Urothelium cell line (cell line): ENCODE measurements at regions not wholly inside any gene's neighbourhood (a gene's known extent, or its start where the extent isn't known, plus 50 kb on each side); places are given as distances from the start of the nearest gene placed in this dataset.
A peak's percentile ranks its signal among the peaks of the same experiment; 100 is the strongest.
"Not testable (repeated sequence)": the region's sequence is repeated elsewhere in the genome, so short reads cannot be mapped to it uniquely, and the experiment has no call there.

ENCODE experiments used
- DNase-seq: peaks from one replicate; pipeline ENCODE4 v3.0.0; 2011; ENCODE audit warnings: low spot score, mixed read lengths
- FAIRE-seq: peaks from 2 replicates; lab custom pipeline; 2011; peaks lifted over from hg19 to GRCh38; lab: Jason Lieb, UNC

DNA sequence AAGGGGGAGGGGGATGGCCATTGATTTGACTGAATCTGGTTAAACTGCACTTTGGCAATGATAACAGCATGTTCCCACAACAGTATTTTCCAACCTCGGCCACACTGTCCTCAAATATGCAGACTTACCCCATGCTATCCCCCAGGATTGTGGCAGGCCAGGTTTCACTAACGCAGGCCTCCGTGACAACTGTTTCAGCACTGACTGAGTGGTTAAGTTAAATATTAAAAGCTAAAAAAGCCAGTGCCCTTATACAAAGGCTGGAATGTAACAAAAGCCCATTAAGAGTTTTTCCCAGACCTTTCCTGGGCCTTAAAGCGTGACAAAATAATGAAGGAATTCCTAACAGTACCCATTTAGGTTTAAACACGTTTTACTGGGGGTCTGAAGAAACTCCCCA lies 202.9 kb downstream of the USP25 start:
- FAIRE-seq (no peak), DNase-seq (no peak)

DNA sequence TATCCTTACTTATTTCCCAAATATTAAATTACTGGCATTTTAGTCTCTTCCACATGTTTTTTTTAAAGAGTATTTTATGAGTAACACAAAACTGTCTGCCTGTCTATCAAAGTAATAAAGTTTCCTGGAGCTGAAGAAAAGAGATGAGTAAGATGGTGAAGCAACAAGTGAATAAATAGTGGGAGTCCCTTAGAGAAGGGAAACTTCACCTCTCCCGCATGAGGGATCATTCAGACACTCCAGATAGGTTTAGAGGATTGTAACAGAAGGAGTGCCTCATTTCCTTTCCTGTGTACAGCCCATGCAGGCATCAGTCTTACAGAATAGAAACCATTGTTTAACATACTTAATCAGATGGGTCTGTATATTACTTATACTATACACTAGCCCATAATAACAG lies 205.7 kb downstream of the USP25 start:
- FAIRE-seq (no peak), DNase-seq (no peak)

DNA sequence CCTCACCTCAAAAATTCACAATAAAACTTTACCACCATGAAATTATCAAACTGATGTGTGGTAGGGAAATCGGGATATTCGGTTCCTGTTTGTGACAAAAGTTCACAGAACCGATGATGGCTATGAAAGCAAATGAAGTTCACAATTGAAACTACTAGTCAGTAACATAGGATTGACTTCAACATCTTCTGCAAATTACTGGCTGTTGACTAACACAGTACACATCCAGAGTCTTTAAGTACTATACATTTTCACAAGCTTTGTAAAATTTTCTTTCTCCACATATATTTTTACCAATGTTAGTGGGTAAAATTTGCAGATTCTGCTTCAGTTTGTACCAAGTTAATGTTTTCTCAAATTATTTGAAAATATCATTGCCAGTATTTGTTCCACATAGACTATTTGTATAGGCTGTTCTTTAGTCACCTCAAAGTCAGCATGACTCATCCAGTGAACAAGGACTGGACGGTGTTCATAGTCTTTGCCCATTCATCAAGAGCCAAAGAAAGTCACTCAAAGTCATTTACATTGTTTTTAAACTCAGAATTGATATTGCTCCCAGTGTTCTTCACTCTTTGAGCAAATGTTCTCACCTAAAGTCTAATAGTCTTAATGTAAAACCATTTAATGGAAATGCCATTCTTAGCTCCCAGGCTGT lies 213.4 kb downstream of the USP25 start:
- FAIRE-seq, result no peak
- DNase-seq, result no peak

DNA sequence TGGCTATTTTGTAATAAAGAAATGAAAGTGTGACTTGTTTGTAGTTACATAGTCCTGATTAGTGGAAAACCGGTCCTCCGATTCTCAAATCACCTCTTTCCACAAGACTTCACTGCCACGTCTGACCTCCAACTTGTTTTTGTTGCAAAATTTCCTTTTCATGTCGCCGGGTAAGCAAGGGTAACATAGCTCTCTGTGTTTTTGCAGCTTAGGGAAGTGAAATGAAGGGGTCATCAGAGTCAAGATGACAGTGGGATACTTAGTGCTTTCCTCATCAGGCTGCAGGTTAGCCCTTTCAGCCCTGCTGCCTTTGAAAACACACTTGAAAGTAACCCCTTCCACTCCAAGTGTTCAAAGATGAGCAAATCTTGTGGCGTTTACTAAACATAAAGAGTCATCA lies 217.9 kb downstream of the USP25 start:
- DNase-seq (no peak), FAIRE-seq (no peak)

DNA sequence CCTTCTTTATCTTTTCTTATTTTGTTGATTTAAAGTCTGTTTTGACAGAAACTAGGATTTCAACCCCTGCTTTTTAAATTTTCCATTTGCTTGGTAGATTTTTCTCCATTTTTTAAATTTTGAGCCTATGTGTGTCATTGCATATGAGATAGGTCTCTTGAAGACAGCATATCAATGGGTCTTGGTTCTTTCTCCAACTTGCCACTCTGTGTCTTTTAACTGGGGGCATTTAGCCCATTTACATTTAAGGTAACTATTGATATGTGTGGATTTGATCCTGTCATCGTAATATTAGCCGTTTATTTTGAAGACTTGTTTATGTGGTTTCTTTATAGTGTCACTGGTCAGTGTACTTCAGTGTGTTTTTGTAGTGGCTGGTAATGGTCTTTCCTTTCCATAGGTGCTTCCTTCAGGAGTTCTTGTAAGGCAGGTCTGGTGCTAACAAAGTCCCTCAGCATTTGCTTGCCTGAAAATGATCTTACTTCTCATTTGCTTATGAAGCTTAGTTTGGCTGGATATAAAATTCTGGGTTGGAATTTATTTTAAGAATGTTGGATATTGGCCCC lies 223.9 kb downstream of the USP25 start:
- FAIRE-seq, result no peak

DNA sequence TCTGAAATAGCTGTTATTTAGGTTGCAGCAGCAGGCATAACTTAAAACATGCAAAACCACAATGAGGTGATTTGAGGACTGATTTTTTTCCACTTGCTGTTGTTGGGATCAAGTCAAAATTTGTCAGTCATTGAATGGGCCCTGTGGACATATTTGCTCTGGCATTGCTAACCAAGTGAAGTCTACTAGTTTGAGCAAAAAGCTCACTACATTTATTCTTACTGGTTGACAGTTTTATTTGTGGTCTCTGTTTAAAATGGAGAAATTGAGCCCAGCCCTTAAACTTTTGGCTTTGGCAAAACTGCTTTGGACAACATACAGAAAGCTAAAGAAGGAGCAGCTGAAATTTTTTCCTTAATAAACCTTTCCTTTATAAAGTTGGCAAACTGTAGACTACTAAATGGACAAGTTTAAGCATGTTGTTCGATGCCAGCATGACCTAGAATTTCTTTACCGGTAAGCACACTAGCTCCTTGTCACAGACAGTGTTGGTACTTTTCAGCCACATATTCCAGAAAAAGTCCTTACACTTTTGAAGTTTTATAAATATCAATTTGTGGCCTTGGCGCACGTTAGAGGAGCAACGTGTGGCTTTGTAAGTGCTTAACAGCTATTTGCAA lies 234.6 kb downstream of the USP25 start:
- FAIRE-seq (no peak), DNase-seq (no peak)

More for the DNA sequence above, 223.9 kb downstream of the USP25 start:
- DNase-seq, result no peak

DNA sequence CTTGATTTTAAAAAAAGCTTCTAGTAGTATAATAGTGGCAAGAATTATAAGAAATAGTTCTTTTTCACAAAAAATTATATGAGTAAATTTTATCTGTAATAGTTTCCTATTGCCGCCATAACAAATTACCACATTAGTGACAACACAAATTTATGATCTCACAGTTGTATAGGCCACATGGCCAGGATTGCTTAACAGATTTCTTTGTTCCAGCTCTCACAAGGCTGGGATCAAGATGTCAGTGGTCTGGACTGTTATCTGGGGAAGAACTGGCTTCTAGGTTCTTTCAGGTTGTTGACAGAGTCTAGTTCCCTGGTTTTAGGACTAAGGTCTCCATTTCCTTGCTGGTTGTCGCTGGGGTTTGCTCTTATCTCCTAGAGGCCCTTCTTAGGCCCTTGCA lies 236.4 kb downstream of the USP25 start:
- DNase-seq (no peak), FAIRE-seq (no peak)

DNA sequence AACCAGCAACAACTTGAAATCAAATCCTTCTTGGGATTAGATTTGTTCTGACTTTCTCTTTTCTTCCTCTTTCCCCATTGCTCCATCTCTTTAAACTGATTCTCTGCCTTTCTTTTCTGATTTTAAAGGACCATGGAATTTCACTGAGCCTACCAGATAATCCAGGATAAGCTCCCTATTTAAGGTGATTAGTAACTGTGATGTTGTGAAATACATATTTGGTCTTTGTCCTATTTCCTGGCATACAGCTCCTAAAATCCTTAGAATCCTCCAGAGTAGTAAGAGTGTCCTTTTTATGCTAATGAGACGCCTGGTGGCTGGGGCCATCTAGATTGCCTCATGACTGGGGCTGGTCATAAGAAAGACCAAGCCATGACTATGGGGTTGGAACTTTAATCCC lies 236.9 kb downstream of the USP25 start:
- FAIRE-seq (no peak), DNase-seq (no peak)

DNA sequence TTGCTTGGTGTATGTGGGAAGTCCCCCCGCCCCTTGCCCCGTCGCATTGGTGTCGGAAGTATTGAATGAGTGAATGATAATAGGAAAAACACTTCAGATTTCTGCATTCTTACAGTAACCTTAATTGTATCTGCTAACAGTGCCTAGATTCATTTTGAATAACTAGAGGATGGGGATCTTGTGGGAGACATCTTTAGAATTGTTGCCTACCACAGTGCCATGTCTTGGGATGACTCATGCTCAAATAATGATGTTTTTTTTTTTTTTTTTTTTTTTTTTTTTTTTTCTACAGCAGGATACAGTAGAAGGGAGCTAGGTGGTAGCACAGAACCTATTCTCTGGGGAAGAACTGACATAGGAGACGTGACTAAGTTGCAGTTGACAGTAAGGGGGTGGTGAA lies 237.9 kb downstream of the USP25 start:
- FAIRE-seq, result no peak
- DNase-seq, result peak; percentile 77

DNA sequence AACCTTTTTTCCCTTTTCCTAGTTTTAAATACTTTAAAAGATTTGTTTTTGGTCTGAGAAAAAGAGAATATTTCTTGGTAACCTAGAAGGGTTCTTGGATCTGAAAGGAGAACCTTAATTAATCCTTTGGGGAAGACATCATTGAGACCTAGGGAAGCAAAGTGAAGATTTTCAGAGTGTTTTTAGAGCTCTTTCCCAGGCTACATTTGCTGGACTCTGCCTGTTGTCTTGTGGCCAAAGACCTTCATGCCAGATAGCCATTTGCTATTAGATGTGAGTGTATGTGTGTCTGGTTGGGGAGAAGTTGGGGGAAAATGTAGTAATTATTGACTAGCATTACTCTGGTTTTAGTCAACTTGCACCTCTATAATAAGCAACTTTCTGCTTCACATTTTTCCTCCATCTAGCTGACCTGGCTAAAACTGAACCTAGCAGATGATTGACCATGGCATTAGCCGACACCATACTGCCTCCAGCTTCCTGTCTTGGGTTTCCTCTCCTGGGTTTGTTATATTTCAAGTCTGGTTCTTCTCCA lies 239.1 kb downstream of the USP25 start:
- peak; percentile 42 for FAIRE-seq

DNA sequence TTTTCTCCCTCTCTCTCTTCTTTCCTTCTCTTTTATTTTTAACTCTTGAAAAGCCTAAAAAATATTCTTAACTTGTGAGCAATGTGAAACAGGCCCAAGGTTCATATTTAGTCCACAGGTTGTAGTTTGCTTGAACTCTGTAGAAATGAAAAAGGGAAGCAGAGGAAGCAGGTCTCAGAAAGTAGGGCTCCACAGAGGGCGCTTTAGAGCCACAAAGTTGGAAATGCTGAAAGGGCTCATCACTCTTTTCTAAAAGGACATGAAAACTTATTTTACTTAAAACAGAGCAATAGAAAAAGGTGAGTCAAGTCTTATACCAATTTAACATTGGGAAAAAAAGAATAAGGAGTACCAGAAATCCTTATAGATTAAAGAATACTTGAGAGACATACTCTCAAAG lies 247.0 kb downstream of the USP25 start:
- FAIRE-seq (no peak), DNase-seq (no peak)

More for the DNA sequence above, 239.1 kb downstream of the USP25 start:
- DNase-seq, result no peak

DNA sequence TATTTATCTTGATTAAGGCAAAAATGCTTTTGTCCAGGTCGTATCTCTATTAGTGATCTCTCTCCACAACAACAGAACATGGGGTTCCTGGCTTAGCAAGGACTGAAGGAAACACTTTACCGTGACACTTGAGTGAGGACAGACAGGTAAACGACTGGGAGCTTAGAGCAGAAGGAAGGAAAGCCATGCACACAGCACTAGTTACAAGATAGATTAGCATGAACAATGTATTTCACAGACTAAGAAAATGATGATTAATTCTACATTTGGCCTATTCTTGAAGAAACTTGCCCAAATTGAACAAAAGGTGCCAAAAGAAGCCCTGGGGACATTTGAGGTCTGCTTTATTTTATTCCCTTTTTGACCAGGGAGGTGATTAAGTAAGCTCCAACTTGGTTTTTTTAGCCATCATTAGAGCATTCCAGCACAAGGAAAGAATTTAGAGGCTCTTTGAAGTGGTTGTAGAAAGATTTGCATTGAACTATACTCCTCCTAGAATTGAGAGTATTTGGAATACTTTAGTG lies 248.5 kb downstream of the USP25 start:
- DNase-seq (peak; percentile 12), FAIRE-seq (no peak)

DNA sequence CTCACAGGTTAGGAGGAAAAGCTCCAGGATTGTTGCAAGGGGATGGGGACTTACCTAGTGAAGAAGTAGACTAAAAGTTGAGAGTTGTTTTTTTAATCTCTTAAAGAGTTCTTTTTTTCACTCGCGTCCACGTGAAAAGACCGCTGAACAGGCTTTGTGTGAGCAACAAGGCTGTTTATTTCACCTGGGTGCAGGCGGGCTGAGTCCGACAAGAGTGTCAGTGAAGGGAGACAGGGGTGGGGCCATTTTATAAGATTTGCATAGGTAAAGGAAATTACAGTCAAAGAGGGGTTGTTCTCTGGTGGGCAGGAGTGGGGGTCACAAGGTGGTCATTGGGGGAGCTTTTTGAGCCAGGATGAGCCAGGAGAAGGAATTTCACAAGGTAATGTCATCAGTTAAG lies 249.7 kb downstream of the USP25 start:
- FAIRE-seq, result not testable (repeated sequence)

DNA sequence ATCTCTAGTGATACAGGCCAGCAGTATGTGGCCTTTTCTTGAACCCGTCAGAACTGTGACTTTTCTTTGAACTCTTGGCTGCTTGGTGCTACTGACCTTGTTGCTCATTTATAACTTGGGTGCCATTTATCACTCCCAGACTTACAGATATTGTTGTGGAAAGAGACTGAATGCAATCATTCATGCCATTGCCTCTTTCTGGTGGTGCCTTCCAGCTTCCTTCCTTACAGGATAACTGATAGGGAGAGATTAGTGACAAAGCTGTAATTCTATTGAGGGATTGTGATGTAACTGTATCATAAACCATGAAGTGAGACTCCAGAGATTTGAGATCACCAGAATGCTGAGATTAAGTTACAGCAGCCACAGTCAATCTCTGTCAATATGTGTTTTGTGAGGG lies 256.5 kb downstream of the USP25 start:
- FAIRE-seq (no peak), DNase-seq (no peak)

More for the DNA sequence above, 249.7 kb downstream of the USP25 start:
- not testable (repeated sequence) for DNase-seq

DNA sequence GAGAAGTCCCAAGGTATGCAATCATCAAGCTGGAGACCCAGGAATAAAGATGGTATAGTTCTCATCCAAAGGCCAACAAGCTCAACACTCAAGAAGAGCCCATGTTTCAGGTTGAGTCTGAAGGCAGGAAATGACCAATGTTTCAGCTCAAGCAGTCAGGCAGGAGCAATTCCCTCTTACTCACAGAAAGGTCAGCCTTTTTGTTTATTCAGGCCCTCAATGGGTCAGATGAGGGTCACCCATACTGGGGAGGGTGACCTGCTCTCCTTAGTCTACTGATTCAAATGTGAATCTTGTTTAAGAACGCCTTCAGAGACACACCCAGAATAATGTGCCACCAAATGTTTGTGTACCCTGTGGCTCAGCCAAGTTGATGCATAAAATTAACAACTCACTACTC lies 262.4 kb downstream of the USP25 start:
- no peak for FAIRE-seq
- no peak for DNase-seq

DNA sequence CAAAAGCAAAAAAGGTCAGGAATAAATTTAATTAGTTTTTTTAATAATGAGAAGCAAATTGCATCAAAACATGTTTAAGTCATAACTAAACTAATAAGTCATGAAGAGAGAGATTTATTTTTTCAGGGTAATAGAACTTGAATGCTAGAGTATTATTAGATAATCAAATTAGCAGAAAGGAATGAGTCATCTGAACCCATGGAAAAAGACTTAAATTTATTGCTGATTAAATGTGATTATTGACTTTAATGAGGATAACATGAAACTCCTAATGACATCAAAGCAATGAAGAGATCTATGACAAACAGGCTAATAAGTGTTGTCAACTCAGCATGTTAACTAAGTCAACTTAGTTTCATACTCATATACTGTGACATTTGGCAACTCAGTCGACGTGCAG lies 264.2 kb downstream of the USP25 start:
- no peak for FAIRE-seq
- no peak for DNase-seq

DNA sequence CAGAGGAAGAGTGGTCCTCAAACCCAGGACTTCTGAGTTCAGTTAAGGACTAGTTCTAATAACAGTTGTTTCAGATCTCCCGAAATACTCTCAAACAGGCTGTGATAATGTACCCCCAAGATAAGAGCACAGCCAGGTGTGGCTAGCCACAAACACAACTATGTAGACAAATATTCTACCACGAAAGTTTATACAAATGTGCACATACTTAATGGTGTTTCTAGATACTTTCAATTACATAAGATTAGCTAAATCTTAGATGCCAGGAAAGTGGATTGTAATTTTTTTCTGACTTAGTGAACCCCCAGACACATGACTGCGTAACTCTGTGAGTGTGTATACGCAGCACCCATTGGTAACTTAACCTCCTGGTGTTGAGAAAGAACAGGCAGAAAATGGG lies 270.0 kb downstream of the USP25 start:
- FAIRE-seq, result no peak
- no peak for DNase-seq

DNA sequence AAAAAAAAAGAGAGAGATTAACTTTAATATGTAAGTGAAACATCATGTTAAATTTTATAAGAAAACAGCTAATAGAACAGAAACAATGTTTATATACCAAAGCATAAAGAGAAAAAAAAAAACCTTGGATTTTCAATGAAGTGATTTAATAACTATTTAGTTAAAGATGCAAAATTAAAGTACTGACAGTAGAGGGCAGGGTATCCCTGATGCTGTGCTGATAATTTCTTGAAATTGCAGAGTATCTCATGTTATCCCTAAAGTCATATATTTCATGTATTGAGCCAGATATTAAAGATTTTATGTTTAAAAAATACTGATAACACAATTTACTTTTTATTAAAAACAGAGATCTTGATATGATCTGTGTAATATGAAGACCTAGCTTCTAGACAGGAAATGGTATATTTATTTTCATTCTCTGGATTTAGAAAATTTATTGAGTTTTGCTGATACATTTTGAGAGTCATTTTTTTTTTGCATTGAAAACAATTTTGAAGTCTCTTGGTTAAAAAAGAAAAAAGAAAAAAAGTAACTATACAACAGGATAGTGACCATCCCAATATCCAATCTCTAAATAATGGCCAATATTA lies 273.2 kb downstream of the USP25 start:
- DNase-seq (no peak), FAIRE-seq (no peak)

DNA sequence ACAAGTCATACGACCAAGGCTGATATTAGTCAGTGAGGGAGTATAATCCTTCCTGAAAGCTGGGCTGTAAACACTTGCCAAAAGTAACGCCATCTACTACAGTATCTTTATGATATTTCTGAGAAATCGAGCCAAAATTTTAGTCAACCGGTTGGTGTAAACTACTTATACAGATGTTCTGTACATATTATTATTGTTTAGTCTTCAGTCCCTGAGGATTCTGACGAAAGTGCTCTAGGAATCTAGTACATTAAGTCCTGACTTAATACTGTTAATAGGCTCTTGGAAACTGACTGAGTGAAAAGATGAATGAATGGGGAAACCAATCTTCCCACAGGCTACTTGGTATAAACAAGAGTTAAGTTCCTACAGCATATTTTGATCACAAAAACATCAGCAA lies 274.3 kb downstream of the USP25 start:
- DNase-seq, result no peak
- no peak for FAIRE-seq

DNA sequence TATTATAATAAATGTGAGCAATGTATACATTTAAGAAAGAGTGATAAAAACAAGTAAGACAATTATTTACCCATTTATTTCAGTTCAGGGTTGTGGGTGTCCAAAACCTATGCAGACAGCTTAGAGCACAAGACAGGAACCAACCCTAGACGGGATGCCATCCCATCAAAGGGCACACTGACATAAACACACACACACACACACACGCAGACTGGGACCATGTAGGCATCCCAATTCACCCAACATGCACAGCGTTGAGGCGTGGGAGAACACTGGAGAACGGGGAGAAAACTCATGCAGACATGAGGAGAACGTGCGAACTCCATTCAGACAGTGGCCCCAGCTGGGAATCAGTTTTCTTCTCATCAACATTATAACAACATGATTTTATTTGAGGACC lies 274.7 kb downstream of the USP25 start:
- DNase-seq, result no peak
- no peak for FAIRE-seq

DNA sequence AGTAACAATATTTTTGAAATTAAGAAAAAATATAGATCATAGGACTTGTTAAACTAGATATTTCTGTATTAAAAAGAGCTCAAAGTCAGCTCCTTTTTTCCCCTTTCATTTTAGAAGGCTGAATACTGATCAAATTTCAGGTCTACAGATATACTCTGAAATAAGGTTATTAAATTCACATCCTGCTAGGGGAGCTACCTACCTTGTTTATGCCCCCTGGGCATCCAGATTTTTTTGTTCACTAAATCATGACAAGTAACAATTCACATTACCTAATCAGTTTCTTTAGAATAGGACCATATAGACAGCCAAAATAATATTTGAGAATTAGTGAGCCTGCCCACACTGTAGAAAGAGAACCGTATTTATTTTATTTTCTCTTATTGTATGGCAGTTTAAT lies 276.2 kb downstream of the USP25 start:
- FAIRE-seq (no peak), DNase-seq (no peak)

DNA sequence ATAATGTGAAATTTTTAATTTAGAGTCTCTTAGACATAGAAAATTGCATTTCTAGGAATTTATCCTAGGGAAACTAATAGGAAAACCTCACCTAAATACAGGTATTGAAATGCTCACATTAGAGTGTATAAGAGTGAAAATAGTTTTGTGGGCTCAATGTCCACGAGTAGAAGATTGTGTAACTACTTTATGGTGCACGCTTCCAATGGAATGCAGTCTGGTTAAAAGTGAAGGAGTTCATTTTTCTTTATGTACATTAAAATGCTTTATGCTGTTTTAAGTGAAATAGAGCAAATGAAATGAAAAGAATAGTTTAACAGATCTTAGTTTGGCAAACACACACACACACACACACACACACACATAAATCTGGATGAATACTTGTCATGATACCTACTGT lies 278.2 kb downstream of the USP25 start:
- FAIRE-seq, result no peak

More for the DNA sequence above, 278.2 kb downstream of the USP25 start:
- no peak for DNase-seq
